Endothelial cell of umbilical vein (primary cell): ENCODE measurements at regions not wholly inside any gene's neighbourhood (a gene's known extent, or its start where the extent isn't known, plus 50 kb on each side); places are given as distances from the start of the nearest gene placed in this dataset.

Experiments used
- BruUV-seq: library from RNA; stranded (reverse); fragments of 400-500 nt; replicated peaks from 2 replicates; lab custom pipeline; 2021; lab: Mats Ljungman, UMichigan
- CTCF ChIA-PET: fragments of 300-600, 350-600 bp; sonication (Branson Sonifier 250); formaldehyde crosslinking; loops from one replicate; lab custom pipeline; 2021; ENCODE audit warnings: antibody characterized with exemption, inconsistent platforms; lab: Charles Lee
- POLR2A ChIA-PET: fragments of 300-600, 350-600 bp; sonication (Branson Sonifier 250); formaldehyde crosslinking; loops from one replicate; lab custom pipeline; 2021; ENCODE audit warnings: antibody characterized with exemption, inconsistent platforms; lab: Charles Lee
- DNase-seq: peaks from one replicate; pipeline ENCODE4 v3.0.0-alpha.2; 2011; ENCODE audit warnings: low read depth, low spot score
- FAIRE-seq: peaks from 2 replicates; lab custom pipeline; 2011; peaks lifted over from hg19 to GRCh38; lab: Jason Lieb, UNC
- H2AFZ ChIP-seq: 2 replicates; pipeline ENCODE4 v1.6.0; 2012; ENCODE audit warnings: low read depth, low read length, control low read depth, inconsistent platforms
- H3K27ac ChIP-seq: 2 replicates; pipeline ENCODE4 v1.5.1; 2011; ENCODE audit warnings: low read depth, mild to moderate bottlenecking, control low read depth, low read length, moderate library complexity; ENCODE audit not compliant: insufficient read depth
- H3K27me3 ChIP-seq, 2 experiments: 2 replicates each; pipeline versions ENCODE4 v1.6.0 to v1.6.1; 2011; ENCODE audit warnings: low read length in 2 of 2, mixed read lengths in 1 of 2; ENCODE audit not compliant: control insufficient read depth in 2 of 2, insufficient read depth in 2 of 2
- H3K36me3 ChIP-seq, 2 experiments: 2 replicates in 1 of 2; 3 replicates in 1 of 2; pipeline ENCODE4 v1.5.1; 2011; ENCODE audit warnings: low read length in 2 of 2, mild to moderate bottlenecking in 1 of 2, moderate library complexity in 1 of 2; ENCODE audit not compliant: control insufficient read depth in 2 of 2, insufficient read depth in 2 of 2; ENCODE audit errors: extremely low read depth in 1 of 2
- H3K4me1 ChIP-seq: 3 replicates; pipeline ENCODE4 v1.5.1; 2011; ENCODE audit warnings: mild to moderate bottlenecking, low read length; ENCODE audit not compliant: control insufficient read depth, insufficient read depth; ENCODE audit errors: extremely low read depth
- H3K4me2 ChIP-seq: 2 replicates; pipeline ENCODE4 v1.6.1; 2011; ENCODE audit warnings: low read length, control low read depth, mixed read lengths; ENCODE audit not compliant: insufficient read depth
- H3K4me3 ChIP-seq, 3 experiments: fragments of 200-600 bp in 1 of 3; sonication (generic), shearing (Covaris generic) in 1 of 3; replicated peaks in 1 of 3; 2 replicates each; pipeline ENCODE4 v1.5.1; 2011 to 2016; ENCODE audit warnings: control low read depth in 3 of 3, low read length in 3 of 3, mild to moderate bottlenecking in 2 of 3, inconsistent platforms in 1 of 3, low read depth in 1 of 3, moderate library complexity in 1 of 3; ENCODE audit not compliant: insufficient read depth in 1 of 3
- H3K79me2 ChIP-seq: 2 replicates; pipeline ENCODE4 v1.6.0; 2012; ENCODE audit warnings: low read length, inconsistent platforms; ENCODE audit not compliant: control insufficient read depth, insufficient read depth
- H3K9ac ChIP-seq: replicated peaks from 2 replicates; pipeline ENCODE3; 2011; ENCODE audit warnings: low read length, control low read depth; ENCODE audit not compliant: insufficient read depth; ENCODE audit errors: extremely low read depth
- H3K9me1 ChIP-seq: replicated peaks from 3 replicates; pipeline ENCODE4 v1.6.0; 2011; ENCODE audit warnings: mild to moderate bottlenecking, low read length; ENCODE audit not compliant: control insufficient read depth, insufficient read depth; ENCODE audit errors: extremely low read depth
- H3K9me3 ChIP-seq: replicated peaks from 2 replicates; pipeline ENCODE4 v1.5.1; 2012; ENCODE audit warnings: low read length, inconsistent platforms; ENCODE audit not compliant: control insufficient read depth, insufficient read depth
- H4K20me1 ChIP-seq: replicated peaks from 2 replicates; pipeline ENCODE3; 2011; ENCODE audit warnings: mild to moderate bottlenecking, low read length; ENCODE audit not compliant: control insufficient read depth, insufficient read depth; ENCODE audit errors: extremely low read depth
- CTCF ChIP-seq, 2 donors: IDR thresholded peaks; 1 replicate in 1 of 2; 2 replicates in 1 of 2; pipeline ENCODE4 v1.5.1; 2011; ENCODE audit warnings: low read length in 2 of 2, mild to moderate bottlenecking in 2 of 2, moderate library complexity in 2 of 2, control low read depth in 1 of 2, inconsistent platforms in 1 of 2, low read depth in 1 of 2; ENCODE audit not compliant: insufficient read depth in 1 of 2; ENCODE audit errors: extremely low read depth in 1 of 2
- EZH2 ChIP-seq: IDR thresholded peaks from 2 replicates; pipeline ENCODE4 v1.6.1; 2012; ENCODE audit warnings: borderline replicate concordance, low read depth, mild to moderate bottlenecking, moderate library complexity, low read length, inconsistent platforms; ENCODE audit not compliant: severe bottlenecking
- FOS ChIP-seq: IDR thresholded peaks from 2 replicates; pipeline ENCODE4 v1.6.1; 2011; ENCODE audit warnings: mild to moderate bottlenecking, low read length, moderate library complexity, borderline replicate concordance; ENCODE audit not compliant: insufficient read depth
- GATA2 ChIP-seq: IDR thresholded peaks from 2 replicates; pipeline ENCODE4 v1.7.0; 2011; ENCODE audit warnings: low read depth, mild to moderate bottlenecking, moderate library complexity, mixed read lengths, low read length; ENCODE audit not compliant: insufficient read length, insufficient read depth
- JUN ChIP-seq: IDR thresholded peaks from 2 replicates; pipeline ENCODE4 v1.6.1; 2011; ENCODE audit warnings: borderline replicate concordance, low read depth; ENCODE audit not compliant: insufficient read length, insufficient read depth
- MAX ChIP-seq: IDR thresholded peaks from 2 replicates; pipeline ENCODE4 v1.6.1; 2011; ENCODE audit not compliant: insufficient read depth, insufficient read length
- MYC ChIP-seq: IDR thresholded peaks from one replicate; pipeline ENCODE4 v1.6.1; 2011; ENCODE audit warnings: mild to moderate bottlenecking, low read depth, low read length
- POLR2A ChIP-seq: IDR thresholded peaks from 2 replicates; pipeline ENCODE4 v1.6.1; 2012; ENCODE audit warnings: low read depth, mild to moderate bottlenecking, control low read depth, low read length
- POLR2AphosphoS5 ChIP-seq: IDR thresholded peaks from 2 replicates; pipeline ENCODE4 v1.6.1; 2012; ENCODE audit warnings: low read depth, mild to moderate bottlenecking, control low read depth, low read length, moderate library complexity; ENCODE audit not compliant: insufficient read depth
- dilution Hi-C: fragments of 300-500 bp; cut with MboI; formaldehyde crosslinking; loops from one replicate; pipeline ENCODE4 v1.15.0; 2019; ENCODE audit warnings: low sequenced_read_pairs; ENCODE audit not compliant: extremely low pct_ligation_motif_present
- intact Hi-C: fragments of 100-400 bp; cut with micrococcal nuclease; formaldehyde crosslinking; loops from one replicate; pipeline ENCODE4 v1.10.0; 2022

GRCh38 chr1:68930101-68930500, 433.2 kb upstream of the DEPDC1 start:
- ChIA-PET POLR2A (no interaction called here), CTCF (no interaction called here)
- Histone ChIP-seq H3K36me3 (no peaks in the 10 kb centered on the region), H3K27ac (no peak overlapping the region), H3K27me3 (no peaks in the 10 kb centered on the region), H3K79me2 (no peaks in the 10 kb centered on the region), H3K4me2 (no peak overlapping the region), H3K9ac (no peak overlapping the region), H2AFZ (no peak overlapping the region), H3K9me1 (no peaks in the 10 kb centered on the region), H4K20me1 (no peaks in the 10 kb centered on the region), H3K4me3 (no peak overlapping the region), H3K4me1 (no peaks in the 10 kb centered on the region), H3K9me3 (no peaks in the 10 kb centered on the region)
- no peak for FAIRE-seq
- intact Hi-C loops: no loop called here
- no TSS peak for BruUV-seq
- dilution Hi-C loops: no loop called here
- TF ChIP-seq CTCF (IDR thresholded peaks at IDR 0.05; ENCODE audit: extremely low read depth in 1 of 2, insufficient read depth in 1 of 2, low read depth in 1 of 2, low read length in 2 of 2): no peak
- TF ChIP-seq MYC: no peak
- TF ChIP-seq POLR2AphosphoS5: no peak
- no peak for TF ChIP-seq EZH2
- no peak for TF ChIP-seq JUN
- TF ChIP-seq MAX: no peak
- no peak for TF ChIP-seq GATA2
- no peak for TF ChIP-seq FOS
- TF ChIP-seq POLR2A: no peak
- no peak for DNase-seq
